ENCODE measurements at regions not wholly inside any gene's neighbourhood (a gene's known extent, or its start where the extent isn't known, plus 50 kb on each side); places are given as distances from the start of the nearest gene placed in this dataset.

DNA sequence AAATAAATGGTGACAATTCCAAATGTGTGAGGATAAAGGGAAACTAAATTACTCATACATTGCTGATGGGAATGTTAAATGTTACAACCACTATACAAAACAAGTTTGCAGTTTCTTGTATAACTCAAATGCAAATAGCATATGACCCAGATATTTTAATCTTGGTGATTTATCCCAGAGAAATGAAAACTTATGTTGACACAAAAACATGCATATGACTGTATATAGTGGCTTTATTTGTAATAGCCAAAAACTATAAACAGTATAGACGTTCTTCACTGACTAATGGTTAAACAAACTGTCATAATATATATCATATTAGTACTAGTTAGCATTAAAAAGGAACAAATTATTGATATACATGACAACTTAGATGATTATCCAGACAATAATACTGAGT is 619.2 kb downstream of the PDHA2 start:
- no peaks in the 10 kb centered on the region for H3K36me3 Mint-ChIP-seq (ENCODE audit: low read depth)
- no peak for TF ChIP-seq CTCF (conservative IDR thresholded peaks at IDR 0.05)
- no peaks in the 10 kb centered on the region for H3K4me1 Mint-ChIP-seq
- DNase-seq (ENCODE audit: low read depth, low spot score): no peak
- H3K4me3 Mint-ChIP-seq: no peak overlapping the region
- H3K9me3 Mint-ChIP-seq: peaks cover 7% of the 10 kb centered on the region
- H3K27me3 Mint-ChIP-seq (ENCODE audit: low read depth): no peaks in the 10 kb centered on the region
- H3K27ac Mint-ChIP-seq (ENCODE audit: unreplicated experiment): no peak overlapping the region

GRCh38 chr4:96465834-96466233 is 625.9 kb downstream of the PDHA2 start:
- H3K4me1 Mint-ChIP-seq: no peaks in the 10 kb centered on the region
- peaks cover 12% of the 10 kb centered on the region for H3K9me3 Mint-ChIP-seq
- no peak for TF ChIP-seq CTCF (conservative IDR thresholded peaks at IDR 0.05)

DNA sequence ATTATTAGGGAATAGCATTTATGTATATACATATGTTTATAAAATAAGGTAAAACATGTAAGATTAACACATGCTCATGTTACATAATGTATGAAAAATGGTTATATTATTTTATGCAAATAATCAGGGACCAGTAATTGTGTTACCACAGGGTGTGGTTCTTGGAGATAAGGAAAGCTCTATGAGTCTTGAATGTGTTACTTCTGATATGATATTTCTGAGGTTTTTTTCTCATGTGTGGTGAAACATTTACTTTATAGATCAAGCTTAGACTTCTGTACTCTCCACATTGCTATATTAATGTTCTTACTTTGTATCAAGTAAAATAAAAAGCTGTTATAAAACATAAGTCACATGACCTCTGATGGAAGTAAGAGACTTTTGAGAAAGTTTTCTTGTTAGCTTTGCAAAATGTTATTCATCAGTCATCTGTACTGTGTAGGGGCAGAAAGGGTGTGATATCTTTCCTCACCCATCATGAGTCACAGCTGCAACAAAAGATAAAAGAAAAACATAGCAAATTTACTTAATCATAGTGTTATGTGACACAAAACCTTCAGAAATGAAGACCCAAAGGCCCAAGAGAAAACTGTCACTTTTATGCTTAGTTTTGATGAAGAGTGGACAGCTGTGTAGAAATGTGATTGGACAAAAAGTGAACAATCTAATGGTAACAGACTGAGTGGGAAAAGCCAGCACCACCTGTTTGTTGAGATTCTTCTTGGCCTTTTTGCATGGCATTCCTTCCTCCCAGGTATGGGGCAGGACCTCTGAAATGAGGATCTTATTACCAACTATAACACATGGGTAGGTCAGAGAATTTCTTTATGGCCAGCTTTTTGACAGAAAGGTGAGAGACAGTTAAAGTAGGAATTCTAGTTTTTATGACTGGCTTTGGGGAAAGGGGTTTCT is 632.3 kb downstream of the PDHA2 start:
- DNase-seq (ENCODE audit: low read depth, low spot score): no peak
- Mint-ChIP-seq H3K4me3 (no peak overlapping the region), H3K9me3 (peaks cover 18% of the 10 kb centered on the region), H3K27me3 (ENCODE audit: low read depth) (no peaks in the 10 kb centered on the region), H3K4me1 (no peaks in the 10 kb centered on the region), H3K36me3 (ENCODE audit: low read depth) (peaks cover 14% of the 10 kb centered on the region), H3K27ac (ENCODE audit: unreplicated experiment) (no peak overlapping the region)
- no peak for TF ChIP-seq CTCF (conservative IDR thresholded peaks at IDR 0.05)

More at GRCh38 chr4:96465834-96466233, 625.9 kb downstream of the PDHA2 start:
- Mint-ChIP-seq H3K4me3 (no peak overlapping the region), H3K27me3 (ENCODE audit: low read depth) (no peaks in the 10 kb centered on the region), H3K27ac (ENCODE audit: unreplicated experiment) (no peak overlapping the region), H3K36me3 (ENCODE audit: low read depth) (peaks cover 8% of the 10 kb centered on the region)
- DNase-seq (ENCODE audit: low read depth, low spot score): no peak

DNA sequence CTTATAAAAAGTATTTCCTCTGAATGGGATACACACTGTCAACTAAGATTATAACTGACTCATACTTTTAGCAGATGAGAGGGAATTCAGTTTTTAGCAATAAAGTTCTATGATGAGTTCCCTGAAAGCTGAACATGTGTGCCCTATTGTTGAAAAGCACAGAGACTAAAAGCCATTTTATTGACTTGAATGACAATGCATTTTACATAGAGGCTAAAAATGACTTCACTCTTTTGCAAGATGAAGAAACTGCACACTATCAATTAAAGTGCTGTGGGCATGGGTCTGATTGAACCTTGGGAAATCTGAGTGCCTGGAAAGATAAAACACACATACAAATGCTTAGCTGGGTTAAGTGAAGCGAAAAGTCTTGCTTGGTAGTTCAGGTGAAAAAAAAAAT is 633.4 kb downstream of the PDHA2 start:
- TF ChIP-seq CTCF (conservative IDR thresholded peaks at IDR 0.05): no peak
- H3K4me1 Mint-ChIP-seq: no peaks in the 10 kb centered on the region
- peaks cover 15% of the 10 kb centered on the region for H3K9me3 Mint-ChIP-seq
- H3K36me3 Mint-ChIP-seq (ENCODE audit: low read depth): peaks cover 12% of the 10 kb centered on the region
- no peak overlapping the region for H3K27ac Mint-ChIP-seq (ENCODE audit: unreplicated experiment)
- no peaks in the 10 kb centered on the region for H3K27me3 Mint-ChIP-seq (ENCODE audit: low read depth)
- DNase-seq (ENCODE audit: low read depth, low spot score): no peak
- H3K4me3 Mint-ChIP-seq: no peak overlapping the region

- no peak for TF ChIP-seq CTCF (conservative IDR thresholded peaks at IDR 0.05)
- H3K9me3 Mint-ChIP-seq: peaks cover 4% of the 10 kb centered on the region
- H3K4me3 Mint-ChIP-seq: no peak overlapping the region
- no peak overlapping the region for H3K27ac Mint-ChIP-seq (ENCODE audit: unreplicated experiment)
- no peak for DNase-seq (ENCODE audit: low read depth, low spot score)
- H3K27me3 Mint-ChIP-seq (ENCODE audit: low read depth): no peaks in the 10 kb centered on the region
- H3K36me3 Mint-ChIP-seq (ENCODE audit: low read depth): peaks cover 9% of the 10 kb centered on the region
- no peaks in the 10 kb centered on the region for H3K4me1 Mint-ChIP-seq
Measured at GRCh38 chr4:96483308-96484030, 643.6 kb downstream of the PDHA2 start.

Measured in neural crest cell (in vitro differentiated cells).